SW 1271 (cell line): ENCODE measurements at regions not wholly inside any gene's neighbourhood (a gene's known extent, or its start where the extent isn't known, plus 50 kb on each side); places are given as distances from the start of the nearest gene placed in this dataset.

Source experiments
- DNase-seq, 2 experiments: peaks; one replicate each; lab custom pipeline; 2025; lab: John Stamatoyannopoulos, UW

DNA sequence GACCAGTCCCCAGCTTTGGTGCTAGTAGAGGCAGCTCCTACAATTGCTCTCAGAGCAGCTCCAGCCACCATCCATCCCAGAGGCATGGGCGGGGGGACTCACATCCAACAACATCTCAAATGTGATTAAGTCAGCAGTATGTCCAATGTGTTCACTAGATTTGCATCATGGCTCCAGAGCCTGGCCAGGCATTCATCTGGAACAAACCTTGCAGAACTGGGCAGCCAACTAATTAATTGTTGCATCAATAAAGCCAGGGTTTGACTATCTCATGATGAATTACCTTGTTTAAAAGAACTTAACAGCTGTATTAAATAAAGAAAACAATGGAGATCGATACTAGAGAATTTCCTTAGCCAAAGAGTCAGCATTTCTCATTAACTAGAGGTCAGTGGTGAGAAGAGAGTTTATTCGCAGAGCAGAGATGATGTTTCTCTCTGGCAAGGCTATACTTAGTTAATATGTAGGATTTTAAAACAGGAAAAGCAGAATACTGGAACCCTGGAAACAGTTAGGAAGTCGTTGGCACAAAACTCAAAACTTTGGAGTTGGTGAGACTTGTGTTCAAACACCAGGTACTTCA lies 494.4 kb downstream of the GRIN2A start:
- no peak for DNase-seq

DNA sequence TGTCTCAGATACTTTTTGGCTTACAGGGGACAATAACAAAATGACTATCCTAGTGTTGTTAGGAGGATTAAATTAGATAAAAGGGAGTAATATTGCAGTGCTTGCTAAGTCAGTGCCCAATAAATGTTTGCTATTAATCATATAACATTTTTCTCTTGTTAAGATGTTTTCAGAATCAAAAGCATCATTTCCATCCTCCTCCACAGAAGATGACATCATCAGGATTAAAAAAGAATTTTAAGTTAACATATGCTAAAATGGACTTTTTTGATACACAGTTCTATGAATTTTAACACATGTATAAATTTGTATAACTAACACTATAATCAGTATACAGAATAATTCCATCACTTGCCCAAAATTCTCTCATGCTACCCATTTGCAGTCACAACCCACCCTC lies 492.6 kb downstream of the GRIN2A start:
- no peak for DNase-seq

DNA sequence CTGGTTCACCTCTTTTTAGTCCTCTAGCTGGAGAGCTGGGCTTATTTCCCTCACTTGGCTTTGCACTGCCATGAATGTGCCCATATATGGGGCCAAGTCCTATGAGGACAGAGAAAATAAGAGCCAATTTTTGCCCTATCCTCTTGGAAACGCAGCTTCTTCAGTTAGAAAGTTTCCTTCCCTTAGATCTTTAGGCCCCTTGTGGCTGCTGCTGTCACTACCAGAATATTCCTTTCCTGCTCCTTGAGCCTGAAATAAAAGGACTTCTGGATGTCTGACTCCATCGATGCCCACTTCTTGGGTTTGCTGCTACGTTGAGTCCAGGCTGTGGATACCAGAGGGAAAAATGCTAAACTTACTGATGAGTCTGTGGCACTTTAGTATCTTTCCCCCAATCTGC lies 487.1 kb downstream of the GRIN2A start:
- DNase-seq = no peak
